ENCODE measurements at regions not wholly inside any gene's neighbourhood (a gene's known extent, or its start where the extent isn't known, plus 50 kb on each side); places are given as distances from the start of the nearest gene placed in this dataset.

GRCh38 chr3:151584566-151584965 lies 123.7 kb upstream of the IGSF10 start:
- no peak for DNase-seq
- H3K27me3 Mint-ChIP-seq = peaks cover 2% of the 10 kb centered on the region
- ChIA-PET POLR2A (no interaction called here), CTCF (no interaction called here)
- H3K27ac Mint-ChIP-seq = no peak overlapping the region
- no peaks in the 10 kb centered on the region for H3K9me3 Mint-ChIP-seq
- H3K4me3 Mint-ChIP-seq = no peak overlapping the region
- H3K4me1 Mint-ChIP-seq = no peaks in the 10 kb centered on the region
- no peaks in the 10 kb centered on the region for H3K36me3 Mint-ChIP-seq (ENCODE audit: low read depth)

DNA sequence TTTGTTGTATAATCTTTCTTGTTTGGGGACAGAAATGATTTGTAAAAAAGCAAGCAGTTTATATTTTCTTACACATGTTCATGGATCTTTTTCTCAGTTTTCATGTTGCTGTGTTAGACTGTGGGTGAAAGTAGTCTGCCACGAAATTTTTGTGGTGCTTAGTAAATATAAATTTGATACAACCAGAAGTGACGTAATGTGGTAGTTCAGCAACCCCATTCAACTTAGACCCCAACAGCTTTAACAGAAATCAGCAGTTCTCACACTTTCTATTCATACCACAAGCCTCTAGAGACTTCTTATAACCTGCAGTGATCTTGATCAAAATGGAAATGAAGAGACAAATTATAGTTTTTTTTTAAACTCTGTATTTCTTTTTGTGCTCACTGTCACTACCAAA lies 120.2 kb upstream of the IGSF10 start:
- Mint-ChIP-seq H3K4me1 (no peaks in the 10 kb centered on the region), H3K4me3 (no peak overlapping the region), H3K36me3 (ENCODE audit: low read depth) (no peaks in the 10 kb centered on the region), H3K9me3 (no peaks in the 10 kb centered on the region), H3K27ac (no peak overlapping the region), H3K27me3 (no peaks in the 10 kb centered on the region)
- POLR2A ChIA-PET = no interaction called here
- CTCF ChIA-PET = no interaction called here
- no peak for DNase-seq

GRCh38 chr3:151580591-151580990 lies 119.7 kb upstream of the IGSF10 start:
- ChIA-PET CTCF (no interaction called here), POLR2A (no interaction called here)
- Mint-ChIP-seq H3K36me3 (ENCODE audit: low read depth) (no peaks in the 10 kb centered on the region), H3K4me3 (no peak overlapping the region), H3K9me3 (no peaks in the 10 kb centered on the region), H3K4me1 (no peaks in the 10 kb centered on the region), H3K27me3 (no peaks in the 10 kb centered on the region), H3K27ac (no peak overlapping the region)
- DNase-seq = no peak

- DNase-seq = no peak
- ChIA-PET CTCF (no interaction called here), POLR2A (no interaction called here)
- H3K36me3 Mint-ChIP-seq (ENCODE audit: low read depth) = no peaks in the 10 kb centered on the region
- H3K4me3 Mint-ChIP-seq = no peak overlapping the region
- H3K27ac Mint-ChIP-seq = no peak overlapping the region
- no peaks in the 10 kb centered on the region for H3K9me3 Mint-ChIP-seq
- H3K27me3 Mint-ChIP-seq = no peaks in the 10 kb centered on the region
- no peaks in the 10 kb centered on the region for H3K4me1 Mint-ChIP-seq
Observed at GRCh38 chr3:151579571-151580270, 118.9 kb upstream of the IGSF10 start.

DNA sequence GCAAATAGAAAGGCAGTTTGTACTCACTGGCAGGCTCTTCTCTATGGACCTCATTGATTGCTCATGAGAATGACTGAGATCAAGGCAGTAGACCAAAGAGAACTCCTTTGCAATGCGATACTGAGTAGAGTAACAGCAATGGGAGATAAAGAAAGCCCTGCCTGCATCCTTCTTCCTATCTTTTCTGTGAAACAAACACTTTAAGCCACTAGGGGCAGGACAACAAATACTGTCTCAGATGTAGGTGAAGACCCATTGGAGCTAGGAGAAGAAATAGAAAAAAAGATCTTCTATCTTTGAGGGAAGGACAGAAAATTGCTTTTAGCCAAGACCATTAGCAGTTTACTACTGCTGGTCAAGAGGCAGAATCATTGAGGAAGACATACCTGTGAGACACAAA lies 117.6 kb upstream of the IGSF10 start:
- H3K4me3 Mint-ChIP-seq = no peak overlapping the region
- no peaks in the 10 kb centered on the region for H3K4me1 Mint-ChIP-seq
- DNase-seq = no peak
- no peaks in the 10 kb centered on the region for H3K36me3 Mint-ChIP-seq (ENCODE audit: low read depth)
- ChIA-PET POLR2A (no interaction called here), CTCF (no interaction called here)
- no peaks in the 10 kb centered on the region for H3K27me3 Mint-ChIP-seq
- H3K27ac Mint-ChIP-seq = no peak overlapping the region
- H3K9me3 Mint-ChIP-seq = no peaks in the 10 kb centered on the region

DNA sequence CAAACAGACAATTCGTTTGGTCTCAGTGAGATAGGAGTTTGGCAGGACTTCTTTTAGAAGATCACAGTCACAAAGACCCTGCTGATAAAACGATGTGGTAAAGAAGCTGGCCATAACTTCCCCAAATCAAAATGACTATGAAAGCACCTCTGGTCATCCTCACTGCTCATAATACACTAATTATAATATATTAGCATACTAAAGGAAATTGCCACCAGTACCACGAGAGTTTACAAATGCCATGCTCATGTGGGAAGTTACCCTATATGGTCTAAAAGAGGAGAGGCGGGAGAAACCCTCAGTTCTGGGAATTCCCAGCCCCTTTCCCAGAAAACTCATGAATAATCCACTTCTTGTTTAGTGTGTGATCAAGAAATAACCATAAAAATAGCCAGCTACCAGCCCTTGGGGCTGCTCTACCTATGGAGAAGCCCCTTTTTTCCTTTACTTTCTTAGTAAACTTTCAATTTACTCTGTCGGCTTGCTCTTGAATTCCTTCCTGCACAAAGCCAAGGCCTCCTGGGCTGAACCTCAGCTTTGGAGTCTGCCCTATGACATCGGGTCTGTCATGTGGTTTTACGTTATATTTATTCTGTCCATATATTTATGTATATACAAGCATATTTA lies 115.8 kb upstream of the IGSF10 start:
- Mint-ChIP-seq H3K36me3 (ENCODE audit: low read depth) (no peaks in the 10 kb centered on the region), H3K27me3 (no peaks in the 10 kb centered on the region), H3K4me1 (no peaks in the 10 kb centered on the region), H3K4me3 (no peak overlapping the region), H3K27ac (no peak overlapping the region), H3K9me3 (no peaks in the 10 kb centered on the region)
- no peak for DNase-seq
- POLR2A ChIA-PET = no interaction called here
- CTCF ChIA-PET = no interaction called here

- no peaks in the 10 kb centered on the region for H3K4me1 Mint-ChIP-seq
- CTCF ChIA-PET = interaction anchor here (0.5 kb wide), 1 partner anchor 926 kb away, joined by 5 read pairs; no protein-coding TSS in a partner anchor
- no peak for DNase-seq
- no peak overlapping the region for H3K4me3 Mint-ChIP-seq
- H3K27ac Mint-ChIP-seq = no peak overlapping the region
- POLR2A ChIA-PET = no interaction called here
- no peaks in the 10 kb centered on the region for H3K9me3 Mint-ChIP-seq
- H3K27me3 Mint-ChIP-seq = no peaks in the 10 kb centered on the region
- H3K36me3 Mint-ChIP-seq (ENCODE audit: low read depth) = no peaks in the 10 kb centered on the region
Observed at GRCh38 chr3:151568184-151568583, 107.3 kb upstream of the IGSF10 start.

- no peaks in the 10 kb centered on the region for H3K27me3 Mint-ChIP-seq
- no peak overlapping the region for H3K27ac Mint-ChIP-seq
- ChIA-PET CTCF (no interaction called here), POLR2A (no interaction called here)
- H3K4me3 Mint-ChIP-seq = no peak overlapping the region
- no peak for DNase-seq
- H3K9me3 Mint-ChIP-seq = no peaks in the 10 kb centered on the region
- H3K4me1 Mint-ChIP-seq = no peaks in the 10 kb centered on the region
- no peaks in the 10 kb centered on the region for H3K36me3 Mint-ChIP-seq (ENCODE audit: low read depth)
Observed at GRCh38 chr3:151567477-151567876, 106.6 kb upstream of the IGSF10 start.

DNA sequence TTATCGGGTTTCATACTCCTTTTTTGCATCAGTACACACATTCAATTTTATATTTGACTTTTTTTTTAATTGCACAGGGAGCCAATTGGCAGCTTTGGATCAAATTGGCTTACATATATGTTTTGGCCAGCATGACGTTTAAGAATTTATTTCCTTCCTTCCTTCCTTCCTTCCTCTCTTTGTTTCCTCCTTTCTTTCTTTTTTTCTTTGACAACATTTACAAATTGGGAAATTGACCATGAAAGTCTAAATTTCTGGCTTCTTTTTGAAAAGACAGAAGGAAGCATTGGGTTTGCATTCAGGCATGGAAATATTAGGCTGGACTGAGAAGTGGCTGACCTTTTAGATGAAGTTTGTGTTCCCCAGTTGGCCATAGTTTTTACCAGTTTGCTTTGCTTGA lies 103.4 kb upstream of the IGSF10 start:
- H3K4me1 Mint-ChIP-seq = no peaks in the 10 kb centered on the region
- DNase-seq = no peak
- H3K27ac Mint-ChIP-seq = no peak overlapping the region
- CTCF ChIA-PET = no interaction called here
- no peaks in the 10 kb centered on the region for H3K36me3 Mint-ChIP-seq (ENCODE audit: low read depth)
- H3K4me3 Mint-ChIP-seq = no peak overlapping the region
- H3K9me3 Mint-ChIP-seq = no peaks in the 10 kb centered on the region
- POLR2A ChIA-PET = no interaction called here
- H3K27me3 Mint-ChIP-seq = no peaks in the 10 kb centered on the region

DNA sequence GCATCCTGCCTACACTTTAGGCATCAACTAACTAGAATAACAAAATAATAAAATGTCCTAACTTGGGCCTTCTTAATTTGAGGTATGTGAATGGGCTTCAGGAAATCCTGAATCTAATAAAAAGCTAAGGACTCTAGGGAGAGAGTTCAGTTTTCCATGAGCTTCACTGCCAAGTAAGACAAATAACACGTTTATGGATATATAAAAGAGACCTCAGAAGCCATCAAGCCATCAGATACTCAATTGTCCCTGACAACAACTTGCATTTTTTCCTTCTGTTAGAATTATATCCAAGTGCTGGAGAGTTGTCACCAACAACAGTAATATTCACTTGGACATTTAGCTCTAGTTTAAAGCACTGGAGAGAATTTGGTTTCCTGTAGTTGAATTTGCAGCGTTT lies 102.4 kb upstream of the IGSF10 start:
- CTCF ChIA-PET = no interaction called here

GRCh38 chr3:151562891-151563290 lies 102.0 kb upstream of the IGSF10 start:
- ChIA-PET CTCF (no interaction called here), POLR2A (no interaction called here)
- Mint-ChIP-seq H3K4me1 (no peaks in the 10 kb centered on the region), H3K27me3 (no peaks in the 10 kb centered on the region), H3K27ac (no peak overlapping the region), H3K4me3 (no peak overlapping the region), H3K9me3 (no peaks in the 10 kb centered on the region), H3K36me3 (ENCODE audit: low read depth) (no peaks in the 10 kb centered on the region)
- DNase-seq = no peak

More for the DNA sequence above, 102.4 kb upstream of the IGSF10 start:
- Mint-ChIP-seq H3K4me1 (no peaks in the 10 kb centered on the region), H3K4me3 (no peak overlapping the region), H3K27me3 (no peaks in the 10 kb centered on the region), H3K36me3 (ENCODE audit: low read depth) (no peaks in the 10 kb centered on the region), H3K9me3 (no peaks in the 10 kb centered on the region), H3K27ac (no peak overlapping the region)
- POLR2A ChIA-PET = no interaction called here
- no peak for DNase-seq

DNA sequence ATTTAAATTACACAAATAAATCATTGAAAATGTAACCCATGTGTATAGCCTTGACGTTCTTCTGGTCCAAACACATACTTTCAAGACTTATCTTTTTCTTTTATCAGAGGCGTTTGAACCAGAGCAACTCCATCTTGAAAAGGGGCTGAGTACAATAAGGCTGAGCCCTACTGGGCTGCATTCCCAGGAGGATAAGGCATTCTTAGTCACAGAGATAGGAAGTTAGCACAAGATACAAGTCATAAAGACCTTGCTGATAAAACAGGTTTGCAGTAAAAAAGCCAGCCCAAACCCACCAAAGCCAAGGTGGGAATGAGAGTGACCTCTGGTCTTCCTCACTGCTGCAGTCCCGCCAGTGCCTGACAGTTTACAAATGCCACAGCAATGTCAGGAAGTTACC lies 101.0 kb upstream of the IGSF10 start:
- no peak overlapping the region for H3K4me3 Mint-ChIP-seq
- H3K27ac Mint-ChIP-seq = no peak overlapping the region
- ChIA-PET CTCF (no interaction called here), POLR2A (no interaction called here)
- DNase-seq = no peak
- H3K9me3 Mint-ChIP-seq = no peaks in the 10 kb centered on the region
- no peaks in the 10 kb centered on the region for H3K27me3 Mint-ChIP-seq
- H3K4me1 Mint-ChIP-seq = no peaks in the 10 kb centered on the region
- H3K36me3 Mint-ChIP-seq (ENCODE audit: low read depth) = no peaks in the 10 kb centered on the region

DNA sequence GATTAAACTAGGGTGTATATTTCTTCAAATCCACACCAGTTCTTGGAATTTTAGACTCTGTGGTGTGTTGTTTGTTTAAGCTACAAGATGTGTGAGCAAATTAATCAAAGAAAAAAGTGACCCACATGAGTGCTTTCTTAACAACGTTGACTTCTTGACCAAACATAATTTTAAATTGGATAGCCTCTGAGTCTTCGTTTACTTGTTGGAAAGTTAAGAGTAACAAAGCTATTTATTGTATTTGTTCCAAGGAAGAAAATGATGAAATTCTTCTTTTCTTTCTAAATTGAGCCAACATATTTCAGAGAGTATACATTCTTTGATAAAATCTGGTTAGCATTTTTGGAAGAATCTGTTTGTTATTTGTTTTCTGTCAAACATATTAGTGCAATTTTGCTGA lies 99.9 kb upstream of the IGSF10 start:
- H3K4me3 Mint-ChIP-seq = no peak overlapping the region
- no peaks in the 10 kb centered on the region for H3K36me3 Mint-ChIP-seq (ENCODE audit: low read depth)
- H3K9me3 Mint-ChIP-seq = no peaks in the 10 kb centered on the region
- H3K27me3 Mint-ChIP-seq = peaks cover 2% of the 10 kb centered on the region
- no peak for DNase-seq
- no peak overlapping the region for H3K27ac Mint-ChIP-seq
- POLR2A ChIA-PET = no interaction called here
- CTCF ChIA-PET = no interaction called here
- no peaks in the 10 kb centered on the region for H3K4me1 Mint-ChIP-seq

DNA sequence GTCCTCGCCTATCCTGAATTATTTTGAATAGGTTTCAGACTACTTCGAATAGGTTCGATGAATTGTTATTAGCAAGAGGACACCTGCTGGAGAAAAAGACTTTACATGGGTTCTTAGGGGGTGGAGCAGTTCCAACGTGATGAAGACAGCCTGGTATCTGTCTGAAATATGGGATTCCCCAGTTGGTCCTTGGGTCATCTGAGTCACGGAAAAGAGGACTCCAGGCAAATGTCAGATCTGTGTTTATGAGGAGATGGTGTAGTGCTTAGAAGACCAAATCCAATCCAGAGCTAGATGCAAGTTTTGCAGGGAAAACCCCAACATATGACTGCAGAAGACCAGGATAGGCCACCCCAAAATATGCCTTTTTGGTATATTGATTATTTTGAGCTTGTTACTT lies 98.9 kb upstream of the IGSF10 start:
- Mint-ChIP-seq H3K36me3 (ENCODE audit: low read depth) (no peaks in the 10 kb centered on the region), H3K4me1 (no peaks in the 10 kb centered on the region), H3K27ac (no peak overlapping the region), H3K4me3 (no peak overlapping the region), H3K9me3 (no peaks in the 10 kb centered on the region), H3K27me3 (peaks cover 2% of the 10 kb centered on the region)
- CTCF ChIA-PET = no interaction called here
- POLR2A ChIA-PET = no interaction called here
- DNase-seq = no peak
